SK-N-SH treated with all-trans-retinoic acid at 6 μM for 48 hours (cell line): ENCODE measurements at regions not wholly inside any gene's neighbourhood (a gene's known extent, or its start where the extent isn't known, plus 50 kb on each side); places are given as distances from the start of the nearest gene placed in this dataset.

Experiments
- ATAC-seq: fragments of 200-7000 bp; cut with Tn5 transposase; 3 replicates; pipeline ENCODE4 v1.9.1; 2020; ENCODE audit warnings: mild to moderate bottlenecking, moderate library complexity
- ARNTL ChIP-seq: fragments of 450-650 bp; formaldehyde crosslinking; IDR thresholded peaks from 2 replicates; pipeline ENCODE4 v1.5.0; 2020; ENCODE audit warnings: low read depth, mild to moderate bottlenecking, moderate library complexity, borderline replicate concordance
- BACH2 ChIP-seq: fragments of 250-450 bp; sonication (Bioruptor Pico); IDR thresholded peaks from 2 replicates; pipeline ENCODE4 v1.9.0; 2021; ENCODE audit warnings: mild to moderate bottlenecking, borderline replicate concordance
- CSDC2 ChIP-seq: fragments of 250-450 bp; sonication (Bioruptor Pico); IDR thresholded peaks from 2 replicates; pipeline ENCODE4 v1.5.0; 2020; ENCODE audit warnings: mild to moderate bottlenecking, moderate library complexity
- ESRRG ChIP-seq: fragments of 250-450 bp; sonication (Bioruptor Pico); IDR thresholded peaks from 2 replicates; pipeline ENCODE4 v1.6.1; 2021; ENCODE audit warnings: mild to moderate bottlenecking
- GLIS3 ChIP-seq: fragments of 250-450 bp; sonication (Bioruptor Pico); IDR thresholded peaks from 2 replicates; pipeline ENCODE4 v1.5.0; 2020; ENCODE audit warnings: mild to moderate bottlenecking, moderate library complexity
- ISL1 ChIP-seq: fragments of 250-450 bp; sonication (Bioruptor Pico); IDR thresholded peaks from 2 replicates; pipeline ENCODE4 v2.1.2; 2022; ENCODE audit warnings: mild to moderate bottlenecking, moderate library complexity
- OSR1 ChIP-seq: fragments of 250-450 bp; sonication (Bioruptor Pico); IDR thresholded peaks from 2 replicates; pipeline ENCODE4 v1.8.0; 2022; ENCODE audit warnings: moderate library complexity, mild to moderate bottlenecking, inconsistent platforms
- PPARA ChIP-seq: fragments of 250-450 bp; sonication (Bioruptor Pico); IDR thresholded peaks from 2 replicates; pipeline ENCODE4 v1.5.0; 2020; ENCODE audit warnings: mild to moderate bottlenecking, borderline replicate concordance
- RARB ChIP-seq: fragments of 250-450 bp; sonication (Bioruptor Pico); IDR thresholded peaks from 2 replicates; pipeline ENCODE4 v1.8.0; 2021; ENCODE audit warnings: mild to moderate bottlenecking, moderate library complexity
- SNAI2 ChIP-seq: fragments of 250-450 bp; sonication (Bioruptor Pico); IDR thresholded peaks from 2 replicates; pipeline ENCODE4 v1.5.0; 2020; ENCODE audit warnings: mild to moderate bottlenecking, moderate library complexity
- TCF4 ChIP-seq: fragments of 250-450 bp; sonication (Bioruptor Pico); IDR thresholded peaks from 2 replicates; pipeline ENCODE4 v1.8.0; 2021; ENCODE audit warnings: mild to moderate bottlenecking, moderate library complexity, borderline replicate concordance
- TOX ChIP-seq: fragments of 250-450 bp; sonication (Bioruptor Pico); IDR thresholded peaks from 2 replicates; pipeline ENCODE4 v1.8.0; 2021; ENCODE audit warnings: mild to moderate bottlenecking, moderate library complexity, borderline replicate concordance
- ZC3H10 ChIP-seq: fragments of 250-450 bp; sonication (Bioruptor Pico); IDR thresholded peaks from 2 replicates; pipeline ENCODE4 v1.5.1; 2021; ENCODE audit warnings: mild to moderate bottlenecking, moderate library complexity
- ZFP3 ChIP-seq: fragments of 250-450 bp; sonication (Bioruptor Pico); IDR thresholded peaks from 2 replicates; pipeline ENCODE4 v1.5.0; 2020; ENCODE audit warnings: mild to moderate bottlenecking, moderate library complexity
- ZFP30 ChIP-seq: fragments of 450-650 bp; formaldehyde crosslinking; IDR thresholded peaks from 2 replicates; pipeline ENCODE4 v1.5.0; 2022; ENCODE audit warnings: mild to moderate bottlenecking, moderate library complexity
- ZNF70 ChIP-seq: fragments of 450-650 bp; formaldehyde crosslinking; IDR thresholded peaks from 2 replicates; pipeline ENCODE4 v1.5.0; 2020; ENCODE audit warnings: mild to moderate bottlenecking, moderate library complexity
- ZNF8 ChIP-seq: fragments of 450-650 bp; formaldehyde crosslinking; IDR thresholded peaks from 2 replicates; pipeline ENCODE4 v1.5.0; 2020; ENCODE audit warnings: mild to moderate bottlenecking, moderate library complexity
- TF ChIP-seq, protein P1 (sequence below): fragments of 250-450 bp; sonication (Bioruptor Pico); IDR thresholded peaks from 2 replicates; pipeline ENCODE4 v1.5.0; 2020; ENCODE audit warnings: mild to moderate bottlenecking, moderate library complexity
- TF ChIP-seq, protein P2 (sequence below): fragments of 250-450 bp; sonication (Bioruptor Pico); IDR thresholded peaks from 2 replicates; pipeline ENCODE4 v1.5.1; 2020; ENCODE audit warnings: low read depth, mild to moderate bottlenecking, moderate library complexity
- TF ChIP-seq, protein P3 (sequence below): fragments of 250-450 bp; sonication (Bioruptor Pico); IDR thresholded peaks from 2 replicates; pipeline ENCODE4 v1.8.0; 2020; ENCODE audit warnings: mild to moderate bottlenecking, moderate library complexity, borderline replicate concordance
- TF ChIP-seq, protein P4 (sequence below): fragments of 250-450 bp; sonication (Bioruptor Pico); IDR thresholded peaks from 2 replicates; pipeline ENCODE4 v1.5.1; 2021; ENCODE audit warnings: mild to moderate bottlenecking, moderate library complexity

DNA sequence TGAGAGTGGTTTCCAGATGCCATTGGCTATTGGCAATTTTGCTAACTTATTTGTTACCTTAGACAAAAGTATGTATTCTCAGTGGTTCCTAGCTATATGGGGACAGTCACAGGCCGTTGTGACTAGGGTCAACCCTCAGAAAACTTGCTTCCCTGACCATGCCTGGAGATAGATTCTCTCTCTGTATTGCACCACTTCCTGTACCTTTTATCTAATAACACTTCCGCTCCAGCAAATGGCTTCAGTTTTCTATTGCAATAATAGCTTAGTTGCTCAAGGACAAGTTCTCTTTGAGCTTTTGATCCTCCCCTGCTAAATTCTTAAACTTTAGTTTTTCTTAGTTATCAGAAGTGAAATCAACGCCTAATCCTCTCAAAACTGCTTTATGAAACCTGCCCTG, 338.0 kb downstream of the RMST start:
- no peak for ATAC-seq
- TF ChIP-seq ARNTL (CRISPR knock-in tag), result no peak
- TF ChIP-seq OSR1 (CRISPR knock-in tag), result no peak
- TF ChIP-seq, protein P1, sequence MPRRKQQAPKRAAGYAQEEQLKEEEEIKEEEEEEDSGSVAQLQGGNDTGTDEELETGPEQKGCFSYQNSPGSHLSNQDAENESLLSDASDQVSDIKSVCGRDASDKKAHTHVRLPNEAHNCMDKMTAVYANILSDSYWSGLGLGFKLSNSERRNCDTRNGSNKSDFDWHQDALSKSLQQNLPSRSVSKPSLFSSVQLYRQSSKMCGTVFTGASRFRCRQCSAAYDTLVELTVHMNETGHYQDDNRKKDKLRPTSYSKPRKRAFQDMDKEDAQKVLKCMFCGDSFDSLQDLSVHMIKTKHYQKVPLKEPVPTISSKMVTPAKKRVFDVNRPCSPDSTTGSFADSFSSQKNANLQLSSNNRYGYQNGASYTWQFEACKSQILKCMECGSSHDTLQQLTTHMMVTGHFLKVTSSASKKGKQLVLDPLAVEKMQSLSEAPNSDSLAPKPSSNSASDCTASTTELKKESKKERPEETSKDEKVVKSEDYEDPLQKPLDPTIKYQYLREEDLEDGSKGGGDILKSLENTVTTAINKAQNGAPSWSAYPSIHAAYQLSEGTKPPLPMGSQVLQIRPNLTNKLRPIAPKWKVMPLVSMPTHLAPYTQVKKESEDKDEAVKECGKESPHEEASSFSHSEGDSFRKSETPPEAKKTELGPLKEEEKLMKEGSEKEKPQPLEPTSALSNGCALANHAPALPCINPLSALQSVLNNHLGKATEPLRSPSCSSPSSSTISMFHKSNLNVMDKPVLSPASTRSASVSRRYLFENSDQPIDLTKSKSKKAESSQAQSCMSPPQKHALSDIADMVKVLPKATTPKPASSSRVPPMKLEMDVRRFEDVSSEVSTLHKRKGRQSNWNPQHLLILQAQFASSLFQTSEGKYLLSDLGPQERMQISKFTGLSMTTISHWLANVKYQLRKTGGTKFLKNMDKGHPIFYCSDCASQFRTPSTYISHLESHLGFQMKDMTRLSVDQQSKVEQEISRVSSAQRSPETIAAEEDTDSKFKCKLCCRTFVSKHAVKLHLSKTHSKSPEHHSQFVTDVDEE (CRISPR knock-in tag), result no peak
- no peak for TF ChIP-seq PPARA (CRISPR knock-in tag)
- TF ChIP-seq SNAI2 (CRISPR knock-in tag), result no peak
- no peak for TF ChIP-seq ISL1
- TF ChIP-seq GLIS3 (CRISPR knock-in tag), result no peak
- TF ChIP-seq, protein P2, sequence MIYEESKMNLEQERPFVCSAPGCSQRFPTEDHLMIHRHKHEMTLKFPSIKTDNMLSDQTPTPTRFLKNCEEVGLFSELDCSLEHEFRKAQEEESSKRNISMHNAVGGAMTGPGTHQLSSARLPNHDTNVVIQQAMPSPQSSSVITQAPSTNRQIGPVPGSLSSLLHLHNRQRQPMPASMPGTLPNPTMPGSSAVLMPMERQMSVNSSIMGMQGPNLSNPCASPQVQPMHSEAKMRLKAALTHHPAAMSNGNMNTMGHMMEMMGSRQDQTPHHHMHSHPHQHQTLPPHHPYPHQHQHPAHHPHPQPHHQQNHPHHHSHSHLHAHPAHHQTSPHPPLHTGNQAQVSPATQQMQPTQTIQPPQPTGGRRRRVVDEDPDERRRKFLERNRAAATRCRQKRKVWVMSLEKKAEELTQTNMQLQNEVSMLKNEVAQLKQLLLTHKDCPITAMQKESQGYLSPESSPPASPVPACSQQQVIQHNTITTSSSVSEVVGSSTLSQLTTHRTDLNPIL (CRISPR knock-in tag), result no peak
- TF ChIP-seq, protein P3, sequence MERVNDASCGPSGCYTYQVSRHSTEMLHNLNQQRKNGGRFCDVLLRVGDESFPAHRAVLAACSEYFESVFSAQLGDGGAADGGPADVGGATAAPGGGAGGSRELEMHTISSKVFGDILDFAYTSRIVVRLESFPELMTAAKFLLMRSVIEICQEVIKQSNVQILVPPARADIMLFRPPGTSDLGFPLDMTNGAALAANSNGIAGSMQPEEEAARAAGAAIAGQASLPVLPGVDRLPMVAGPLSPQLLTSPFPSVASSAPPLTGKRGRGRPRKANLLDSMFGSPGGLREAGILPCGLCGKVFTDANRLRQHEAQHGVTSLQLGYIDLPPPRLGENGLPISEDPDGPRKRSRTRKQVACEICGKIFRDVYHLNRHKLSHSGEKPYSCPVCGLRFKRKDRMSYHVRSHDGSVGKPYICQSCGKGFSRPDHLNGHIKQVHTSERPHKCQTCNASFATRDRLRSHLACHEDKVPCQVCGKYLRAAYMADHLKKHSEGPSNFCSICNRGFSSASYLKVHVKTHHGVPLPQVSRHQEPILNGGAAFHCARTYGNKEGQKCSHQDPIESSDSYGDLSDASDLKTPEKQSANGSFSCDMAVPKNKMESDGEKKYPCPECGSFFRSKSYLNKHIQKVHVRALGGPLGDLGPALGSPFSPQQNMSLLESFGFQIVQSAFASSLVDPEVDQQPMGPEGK (CRISPR knock-in tag), result no peak
- TF ChIP-seq TCF4 (CRISPR knock-in tag), result no peak

DNA sequence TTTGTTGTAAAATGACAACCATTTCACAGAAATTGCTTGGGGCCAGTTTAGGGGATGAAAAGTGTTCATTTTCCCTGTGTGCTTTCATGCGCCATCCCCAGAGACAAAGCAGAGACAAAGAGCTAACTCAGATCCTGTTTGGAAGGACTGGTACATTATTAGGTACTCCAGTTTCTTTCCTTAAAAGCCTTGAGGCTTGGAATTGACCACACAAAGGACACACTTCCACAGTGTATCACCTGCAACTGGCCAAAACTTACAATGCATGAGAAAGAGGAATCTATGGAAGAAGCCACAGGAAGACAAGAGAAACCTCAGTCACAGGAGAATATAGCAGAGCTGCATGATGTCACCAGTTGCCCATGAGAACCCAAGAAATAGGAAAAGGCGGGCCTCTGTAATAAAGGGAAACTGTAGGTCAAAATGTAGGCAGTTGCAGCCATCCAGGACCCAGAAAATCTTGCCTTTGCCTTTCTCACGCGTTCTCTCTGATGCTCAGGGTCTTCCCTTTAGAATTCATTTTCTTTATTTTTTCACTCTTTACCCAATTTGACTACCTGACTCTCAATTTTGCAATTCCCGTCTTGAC, 339.0 kb downstream of the RMST start:
- TF ChIP-seq ZC3H10 (CRISPR knock-in tag), result no peak
- TF ChIP-seq ESRRG (CRISPR knock-in tag), result no peak
- TF ChIP-seq ZFP30 (CRISPR knock-in tag), result no peak
- TF ChIP-seq, all 23 proteins: peak for 0
- no peak for ATAC-seq

DNA sequence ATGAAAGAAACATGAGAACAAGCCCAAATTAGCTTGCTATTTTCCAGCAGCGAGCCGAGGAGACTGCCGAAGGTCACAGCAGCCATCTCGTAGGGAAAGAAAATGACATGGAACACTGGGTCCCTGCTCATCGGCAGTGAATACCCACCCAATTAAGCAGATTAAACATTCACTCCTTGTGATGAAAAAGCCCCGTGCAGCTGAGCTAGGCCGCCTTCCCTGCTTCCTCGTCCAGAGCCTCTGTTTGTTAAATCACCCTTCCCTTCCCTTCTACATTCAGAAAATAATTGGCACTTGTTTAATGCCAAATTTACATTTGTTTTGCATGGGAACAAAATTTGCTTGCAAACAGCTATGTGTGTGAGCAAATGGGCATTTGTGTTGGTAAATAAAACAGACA, 342.5 kb downstream of the RMST start:
- ATAC-seq, result no peak
- TF ChIP-seq BACH2, result no peak
- TF ChIP-seq CSDC2, result no peak
- TF ChIP-seq TOX, result no peak
- no peak for TF ChIP-seq GLIS3 (CRISPR knock-in tag)
- TF ChIP-seq, protein P1 (CRISPR knock-in tag), result no peak
- no peak for TF ChIP-seq ZC3H10 (CRISPR knock-in tag)
- no peak for TF ChIP-seq ISL1
- no peak for TF ChIP-seq ESRRG (CRISPR knock-in tag)
- TF ChIP-seq RARB, result no peak

DNA sequence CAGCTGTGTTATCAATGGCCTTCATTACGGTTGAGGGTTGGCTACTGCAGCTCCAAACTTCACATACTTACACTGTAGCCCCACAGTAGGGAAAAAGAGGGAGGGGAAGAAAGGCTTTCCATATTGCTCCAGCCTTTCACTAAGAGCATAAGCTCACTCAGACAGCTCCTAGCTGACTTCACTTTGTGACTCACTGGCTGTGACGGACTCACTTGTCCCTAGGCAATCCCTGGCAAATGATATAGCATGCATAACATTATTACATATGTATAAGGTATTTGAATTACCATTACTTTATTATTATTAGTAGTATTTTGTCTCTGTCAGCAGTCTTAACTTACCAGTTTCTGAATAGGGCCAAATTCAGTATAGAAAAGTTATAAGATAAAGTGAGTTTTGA, 350.7 kb downstream of the RMST start:
- no peak for ATAC-seq
- TF ChIP-seq CSDC2, result no peak
- no peak for TF ChIP-seq ZFP3
- TF ChIP-seq, protein P4, sequence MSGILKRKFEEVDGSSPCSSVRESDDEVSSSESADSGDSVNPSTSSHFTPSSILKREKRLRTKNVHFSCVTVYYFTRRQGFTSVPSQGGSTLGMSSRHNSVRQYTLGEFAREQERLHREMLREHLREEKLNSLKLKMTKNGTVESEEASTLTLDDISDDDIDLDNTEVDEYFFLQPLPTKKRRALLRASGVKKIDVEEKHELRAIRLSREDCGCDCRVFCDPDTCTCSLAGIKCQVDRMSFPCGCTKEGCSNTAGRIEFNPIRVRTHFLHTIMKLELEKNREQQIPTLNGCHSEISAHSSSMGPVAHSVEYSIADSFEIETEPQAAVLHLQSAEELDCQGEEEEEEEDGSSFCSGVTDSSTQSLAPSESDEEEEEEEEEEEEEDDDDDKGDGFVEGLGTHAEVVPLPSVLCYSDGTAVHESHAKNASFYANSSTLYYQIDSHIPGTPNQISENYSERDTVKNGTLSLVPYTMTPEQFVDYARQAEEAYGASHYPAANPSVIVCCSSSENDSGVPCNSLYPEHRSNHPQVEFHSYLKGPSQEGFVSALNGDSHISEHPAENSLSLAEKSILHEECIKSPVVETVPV (CRISPR knock-in tag), result no peak
- TF ChIP-seq, protein P1 (CRISPR knock-in tag), result no peak
- TF ChIP-seq ZNF8 (CRISPR knock-in tag), result no peak
- TF ChIP-seq TOX, result no peak
- no peak for TF ChIP-seq ISL1
- no peak for TF ChIP-seq TCF4 (CRISPR knock-in tag)
- no peak for TF ChIP-seq ZFP30 (CRISPR knock-in tag)
- TF ChIP-seq GLIS3 (CRISPR knock-in tag), result no peak
- TF ChIP-seq ARNTL (CRISPR knock-in tag), result no peak
- TF ChIP-seq OSR1 (CRISPR knock-in tag), result no peak
- TF ChIP-seq ESRRG (CRISPR knock-in tag), result no peak
- TF ChIP-seq ZNF70, result no peak
- TF ChIP-seq SNAI2 (CRISPR knock-in tag), result no peak
